ENCODE measurements at regions not wholly inside any gene's neighbourhood (a gene's known extent, or its start where the extent isn't known, plus 50 kb on each side); places are given as distances from the start of the nearest gene placed in this dataset.

- DNase-seq = no peak
Observed at GRCh38 chr18:78620326-78620725, 359.3 kb upstream of the SALL3 start.

GRCh38 chr18:78621141-78621755, 358.4 kb upstream of the SALL3 start:
- no peak for DNase-seq

GRCh38 chr18:78622251-78622906, 357.2 kb upstream of the SALL3 start:
- DNase-seq = no peak

GRCh38 chr18:78622907-78623541, 356.6 kb upstream of the SALL3 start:
- no peak for DNase-seq

GRCh38 chr18:78624646-78625279, 354.9 kb upstream of the SALL3 start:
- no peak for DNase-seq

GRCh38 chr18:78625847-78626246, 353.8 kb upstream of the SALL3 start:
- no peak for DNase-seq

GRCh38 chr18:78627551-78628346, 351.9 kb upstream of the SALL3 start:
- DNase-seq = no peak

- DNase-seq = no peak
Observed at GRCh38 chr18:78629426-78629825, 350.2 kb upstream of the SALL3 start.

- DNase-seq = no peak
Observed at GRCh38 chr18:78630356-78630755, 349.3 kb upstream of the SALL3 start.

- no peak for DNase-seq
Observed at GRCh38 chr18:78630981-78631510, 348.6 kb upstream of the SALL3 start.

GRCh38 chr18:78632111-78632541, 347.5 kb upstream of the SALL3 start:
- DNase-seq = no peak

GRCh38 chr18:78634061-78634696, 345.4 kb upstream of the SALL3 start:
- DNase-seq = no peak

- DNase-seq = no peak
Observed at GRCh38 chr18:78635093-78635800, 344.4 kb upstream of the SALL3 start.

- no peak for DNase-seq
Observed at GRCh38 chr18:78636260-78636659, 343.4 kb upstream of the SALL3 start.

GRCh38 chr18:78637442-78638402, 341.9 kb upstream of the SALL3 start:
- no peak for DNase-seq

GRCh38 chr18:78639006-78639950, 340.3 kb upstream of the SALL3 start:
- DNase-seq = no peak

- no peak for DNase-seq
Observed at GRCh38 chr18:78640246-78640995, 339.2 kb upstream of the SALL3 start.

- no peak for DNase-seq
Observed at GRCh38 chr18:78641689-78642231, 337.9 kb upstream of the SALL3 start.

Measured in NCI-H510A (cell line).